ENCODE measurements at regions not wholly inside any gene's neighbourhood (a gene's known extent, or its start where the extent isn't known, plus 50 kb on each side); places are given as distances from the start of the nearest gene placed in this dataset.
A peak's percentile ranks its signal among the peaks of the same experiment; 100 is the strongest.

DNA sequence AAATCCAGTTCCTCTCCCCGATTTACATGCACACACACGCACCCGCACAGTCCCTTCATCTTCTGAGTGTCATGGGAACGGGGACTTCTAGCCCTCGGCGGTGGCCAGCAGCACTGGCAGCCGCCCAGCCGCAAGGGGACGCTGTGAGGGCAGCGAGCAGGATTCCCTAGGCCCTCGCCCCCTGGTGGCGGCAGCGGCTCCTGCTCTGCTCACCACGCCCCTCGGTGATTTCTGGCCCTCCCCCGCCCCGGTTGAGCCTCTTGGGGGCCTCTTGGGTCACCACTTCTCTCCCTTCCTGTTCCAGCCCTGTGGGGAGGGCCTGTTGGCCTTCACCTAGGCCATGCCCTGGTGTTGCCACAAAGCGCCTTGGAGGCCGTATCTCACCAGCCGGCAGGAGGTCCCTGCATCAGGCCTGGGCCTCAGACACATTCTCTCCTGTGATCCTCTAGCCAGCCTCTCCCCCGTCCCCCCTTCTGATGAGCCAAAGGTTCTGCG is 75.2 kb upstream of the KSR1 start:
- H3K4me2 ChIP-seq (ENCODE audit: control insufficient read depth, extremely low read depth, insufficient read depth, low read depth, low read length), result no peak overlapping the region
- no peak for DNase-seq (ENCODE audit: low read depth, low spot score)

DNA sequence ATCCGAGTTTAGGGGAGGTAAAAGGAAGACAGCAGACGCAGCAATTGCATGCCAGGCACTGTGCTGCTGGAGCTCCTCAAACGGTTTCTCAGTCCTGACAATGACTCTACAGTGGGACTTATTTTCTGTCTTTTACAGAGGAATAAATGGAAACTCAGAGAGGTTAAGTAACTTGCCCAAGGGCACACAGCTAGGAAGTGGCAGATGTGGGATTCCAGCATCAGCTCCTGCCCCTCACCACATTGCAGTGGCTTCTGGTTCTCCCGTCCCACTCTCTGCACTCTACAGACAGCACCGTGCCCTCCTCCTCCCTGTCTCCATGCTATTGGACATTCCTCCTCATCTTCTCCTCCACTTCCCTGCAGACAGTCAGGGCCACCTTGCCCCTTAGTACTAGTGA is 74.2 kb upstream of the KSR1 start:
- no peaks in the 10 kb centered on the region for H3K9me1 ChIP-seq (ENCODE audit: control insufficient read depth, extremely low read depth, insufficient read depth, low read length)
- dilution Hi-C loops (cut with MboI; ENCODE audit: extremely low pct_ligation_motif_present, low sequenced_read_pairs), result no loop called here
- no peaks in the 10 kb centered on the region for H3K9me3 ChIP-seq (ENCODE audit: control insufficient read depth, low read depth, low read length)
- no peak overlapping the region for H2AFZ ChIP-seq (ENCODE audit: control insufficient read depth, low read length)
- H3K36me3 ChIP-seq (ENCODE audit: control insufficient read depth in 2 of 2, extremely low read depth in 1 of 2, insufficient read depth in 2 of 2, low read length in 2 of 2), result no peaks in the 10 kb centered on the region
- peaks cover 14% of the 10 kb centered on the region for H3K4me1 ChIP-seq (ENCODE audit: control insufficient read depth, extremely low read depth, insufficient read depth, low read length)
- no peaks in the 10 kb centered on the region for H3K27me3 ChIP-seq (ENCODE audit: control insufficient read depth, extremely low read depth, insufficient read depth, low read length)
- H3K4me2 ChIP-seq (ENCODE audit: control insufficient read depth, extremely low read depth, insufficient read depth, low read depth, low read length), result no peak overlapping the region
- H3K79me2 ChIP-seq (ENCODE audit: control insufficient read depth, insufficient read depth, low read length), result no peaks in the 10 kb centered on the region
- TF ChIP-seq, protein P1, sequence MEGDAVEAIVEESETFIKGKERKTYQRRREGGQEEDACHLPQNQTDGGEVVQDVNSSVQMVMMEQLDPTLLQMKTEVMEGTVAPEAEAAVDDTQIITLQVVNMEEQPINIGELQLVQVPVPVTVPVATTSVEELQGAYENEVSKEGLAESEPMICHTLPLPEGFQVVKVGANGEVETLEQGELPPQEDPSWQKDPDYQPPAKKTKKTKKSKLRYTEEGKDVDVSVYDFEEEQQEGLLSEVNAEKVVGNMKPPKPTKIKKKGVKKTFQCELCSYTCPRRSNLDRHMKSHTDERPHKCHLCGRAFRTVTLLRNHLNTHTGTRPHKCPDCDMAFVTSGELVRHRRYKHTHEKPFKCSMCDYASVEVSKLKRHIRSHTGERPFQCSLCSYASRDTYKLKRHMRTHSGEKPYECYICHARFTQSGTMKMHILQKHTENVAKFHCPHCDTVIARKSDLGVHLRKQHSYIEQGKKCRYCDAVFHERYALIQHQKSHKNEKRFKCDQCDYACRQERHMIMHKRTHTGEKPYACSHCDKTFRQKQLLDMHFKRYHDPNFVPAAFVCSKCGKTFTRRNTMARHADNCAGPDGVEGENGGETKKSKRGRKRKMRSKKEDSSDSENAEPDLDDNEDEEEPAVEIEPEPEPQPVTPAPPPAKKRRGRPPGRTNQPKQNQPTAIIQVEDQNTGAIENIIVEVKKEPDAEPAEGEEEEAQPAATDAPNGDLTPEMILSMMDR (optimal IDR thresholded peaks at IDR 0.05 in 1 of 3, IDR thresholded peaks at IDR 0.05 in 1 of 3, conservative IDR thresholded peaks at IDR 0.05 in 1 of 3; ENCODE audit: extremely low read depth in 1 of 3, insufficient read depth in 2 of 3, low read length in 3 of 3), result no peak
- TF ChIP-seq EZH2 (IDR thresholded peaks at IDR 0.05; ENCODE audit: low read length), result no peak
- no peak overlapping the region for H3K9ac ChIP-seq (ENCODE audit: control insufficient read depth, extremely low read depth, insufficient read depth, low read length)
- no peak for FAIRE-seq
- H3K27ac ChIP-seq (ENCODE audit: control insufficient read depth, insufficient read depth, low read length), result no peak overlapping the region
- DNase-seq (ENCODE audit: low read depth, low spot score), result no peak
- H4K20me1 ChIP-seq (ENCODE audit: control insufficient read depth, extremely low read depth, insufficient read depth, low read length), result no peaks in the 10 kb centered on the region
- no peak overlapping the region for H3K4me3 ChIP-seq (ENCODE audit: control insufficient read depth in 2 of 3, extremely low read depth in 1 of 3, insufficient read depth in 2 of 3, low read depth in 1 of 3, low read length in 3 of 3)

More for the DNA sequence above, 75.2 kb upstream of the KSR1 start:
- dilution Hi-C loops (cut with MboI; ENCODE audit: extremely low pct_ligation_motif_present, low sequenced_read_pairs), result no loop called here
- Histone ChIP-seq H3K4me3 (ENCODE audit: control insufficient read depth in 2 of 3, extremely low read depth in 1 of 3, insufficient read depth in 2 of 3, low read depth in 1 of 3, low read length in 3 of 3) (no peak overlapping the region), H3K79me2 (ENCODE audit: control insufficient read depth, insufficient read depth, low read length) (no peaks in the 10 kb centered on the region), H3K9ac (ENCODE audit: control insufficient read depth, extremely low read depth, insufficient read depth, low read length) (no peak overlapping the region), H3K9me3 (ENCODE audit: control insufficient read depth, low read depth, low read length) (no peaks in the 10 kb centered on the region), H2AFZ (ENCODE audit: control insufficient read depth, low read length) (no peak overlapping the region), H3K36me3 (ENCODE audit: control insufficient read depth in 2 of 2, extremely low read depth in 1 of 2, insufficient read depth in 2 of 2, low read length in 2 of 2) (no peaks in the 10 kb centered on the region), H3K27me3 (ENCODE audit: control insufficient read depth, extremely low read depth, insufficient read depth, low read length) (no peaks in the 10 kb centered on the region), H3K27ac (ENCODE audit: control insufficient read depth, insufficient read depth, low read length) (no peak overlapping the region), H3K4me1 (ENCODE audit: control insufficient read depth, extremely low read depth, insufficient read depth, low read length) (peaks cover 14% of the 10 kb centered on the region), H3K9me1 (ENCODE audit: control insufficient read depth, extremely low read depth, insufficient read depth, low read length) (no peaks in the 10 kb centered on the region), H4K20me1 (ENCODE audit: control insufficient read depth, extremely low read depth, insufficient read depth, low read length) (no peaks in the 10 kb centered on the region)
- TF ChIP-seq, protein P1 (optimal IDR thresholded peaks at IDR 0.05 in 1 of 3, IDR thresholded peaks at IDR 0.05 in 1 of 3, conservative IDR thresholded peaks at IDR 0.05 in 1 of 3; ENCODE audit: extremely low read depth in 1 of 3, insufficient read depth in 2 of 3, low read length in 3 of 3), result peak; percentile 69 to 87 (median 83)
- no peak for TF ChIP-seq EZH2 (IDR thresholded peaks at IDR 0.05; ENCODE audit: low read length)
- no peak for FAIRE-seq

Data from keratinocyte (primary cell).